Immature natural killer cell (primary cell): ENCODE measurements at regions not wholly inside any gene's neighbourhood (a gene's known extent, or its start where the extent isn't known, plus 50 kb on each side); places are given as distances from the start of the nearest gene placed in this dataset.

Experiments used
- DNase-seq, 3 donors: peaks; one replicate each; pipeline ENCODE4 v3.0.0; 2022; ENCODE audit warnings: mixed read lengths in 1 of 3
- H3K27ac Mint-ChIP-seq, 6 donors: one replicate each; pipeline ENCODE4 v1.8.0; 2020; ENCODE audit warnings: mixed read lengths in 6 of 6, mild to moderate bottlenecking in 5 of 6, inconsistent platforms in 4 of 6, moderate library complexity in 3 of 6
- H3K27me3 Mint-ChIP-seq, 3 donors: one replicate each; pipeline ENCODE4 v1.8.0; 2020 to 2021; ENCODE audit warnings: low read depth in 3 of 3, mild to moderate bottlenecking in 3 of 3, mixed read lengths in 3 of 3, moderate library complexity in 3 of 3, inconsistent platforms in 1 of 3
- H3K36me3 Mint-ChIP-seq, 3 donors: one replicate each; pipeline ENCODE4 v1.8.0; 2020; ENCODE audit warnings: mixed read lengths in 3 of 3, inconsistent platforms in 2 of 3, mild to moderate bottlenecking in 2 of 3
- H3K4me1 Mint-ChIP-seq, 2 donors: one replicate each; pipeline ENCODE4 v1.8.0; 2020; ENCODE audit warnings: inconsistent platforms in 2 of 2, mild to moderate bottlenecking in 2 of 2, mixed read lengths in 2 of 2, moderate library complexity in 1 of 2
- H3K4me3 Mint-ChIP-seq, 5 donors: one replicate each; pipeline ENCODE4 v1.8.0; 2020; ENCODE audit warnings: mild to moderate bottlenecking in 5 of 5, mixed read lengths in 5 of 5, inconsistent platforms in 3 of 5, moderate library complexity in 3 of 5
- H3K9me3 Mint-ChIP-seq, 6 donors: one replicate each; pipeline ENCODE4 v1.8.0; 2020; ENCODE audit warnings: mild to moderate bottlenecking in 6 of 6, mixed read lengths in 6 of 6, inconsistent platforms in 4 of 6, moderate library complexity in 3 of 6

GRCh38 chr6:126235363-126235762 lies 104.6 kb upstream of the CENPW start:
- Mint-ChIP-seq H3K4me1 (no peaks in the 10 kb centered on the region), H3K9me3 (peaks cover 0 to 16% (median 10%) of the 10 kb centered on the region in 6 donors), H3K27me3 (no peaks in the 10 kb centered on the region), H3K4me3 (no peak overlapping the region), H3K27ac (no peak overlapping the region), H3K36me3 (peaks cover 0 to 4% (median 0%) of the 10 kb centered on the region in 3 donors)
- no peak for DNase-seq

DNA sequence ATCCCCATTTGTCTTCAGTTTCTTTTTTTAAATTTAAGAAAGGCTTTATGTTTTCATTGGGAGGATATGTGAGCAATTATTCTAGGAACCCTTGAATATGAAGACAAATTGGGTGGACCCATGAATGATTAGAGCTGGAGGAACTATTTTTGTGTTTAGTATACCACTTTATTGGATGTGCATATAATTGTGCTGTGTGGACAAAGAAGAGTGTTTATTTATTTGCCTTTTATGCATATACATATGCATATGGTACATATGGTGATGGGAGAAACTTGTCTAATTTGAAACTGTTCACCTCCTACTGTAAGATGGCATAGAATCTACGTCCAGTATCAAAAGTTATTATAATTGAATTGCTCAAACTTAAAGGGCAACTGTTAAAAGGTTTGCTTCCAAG lies 94.8 kb upstream of the CENPW start:
- Mint-ChIP-seq H3K27me3 (no peaks in the 10 kb centered on the region), H3K4me3 (no peak overlapping the region), H3K27ac (no peak overlapping the region)

GRCh38 chr6:126252154-126252553 lies 87.8 kb upstream of the CENPW start:
- H3K4me3 Mint-ChIP-seq, result no peak overlapping the region
- H3K36me3 Mint-ChIP-seq, result no peaks in the 10 kb centered on the region
- H3K4me1 Mint-ChIP-seq, result no peaks in the 10 kb centered on the region
- peaks cover 0 to 2% (median 0%) of the 10 kb centered on the region in 3 donors for H3K27me3 Mint-ChIP-seq
- no peak overlapping the region for H3K27ac Mint-ChIP-seq
- no peak for DNase-seq
- H3K9me3 Mint-ChIP-seq, result peaks cover 2 to 11% (median 4%) of the 10 kb centered on the region in 6 donors

More for the DNA sequence above, 94.8 kb upstream of the CENPW start:
- H3K36me3 Mint-ChIP-seq, result no peaks in the 10 kb centered on the region
- H3K4me1 Mint-ChIP-seq, result no peaks in the 10 kb centered on the region
- no peak for DNase-seq
- H3K9me3 Mint-ChIP-seq, result peaks cover 3 to 12% (median 8%) of the 10 kb centered on the region in 6 donors

DNA sequence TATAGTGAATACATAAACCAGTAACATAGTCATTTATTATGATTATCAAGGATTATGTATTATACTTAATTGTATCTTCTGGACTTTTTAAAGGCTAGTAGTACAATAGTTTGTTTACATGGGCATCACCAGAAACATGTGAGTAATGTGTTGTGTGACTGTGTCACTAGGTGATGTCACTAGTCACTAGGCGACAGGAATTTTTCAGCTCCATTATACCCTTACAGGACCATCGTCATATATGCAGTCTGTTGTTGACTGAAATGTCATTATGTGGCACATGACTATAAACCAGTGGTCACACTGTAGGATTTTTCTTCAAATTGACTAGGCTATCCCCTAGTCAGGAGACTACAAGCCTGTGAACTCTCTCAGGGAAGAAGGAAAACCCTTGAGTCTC lies 86.5 kb upstream of the CENPW start:
- no peak overlapping the region for H3K4me3 Mint-ChIP-seq
- peaks cover 0 to 2% (median 0%) of the 10 kb centered on the region in 3 donors for H3K27me3 Mint-ChIP-seq
- no peaks in the 10 kb centered on the region for H3K4me1 Mint-ChIP-seq
- peaks cover 3 to 11% (median 7%) of the 10 kb centered on the region in 6 donors for H3K9me3 Mint-ChIP-seq
- H3K27ac Mint-ChIP-seq, result no peak overlapping the region
- DNase-seq, result no peak
- H3K36me3 Mint-ChIP-seq, result no peaks in the 10 kb centered on the region

GRCh38 chr6:126258150-126258549 lies 81.8 kb upstream of the CENPW start:
- no peak for DNase-seq
- Mint-ChIP-seq H3K36me3 (peaks cover 0 to 13% (median 0%) of the 10 kb centered on the region in 3 donors), H3K9me3 (peaks cover 9 to 46% (median 31%) of the 10 kb centered on the region in 6 donors), H3K27me3 (peaks cover 0 to 2% (median 0%) of the 10 kb centered on the region in 3 donors), H3K4me1 (no peaks in the 10 kb centered on the region), H3K27ac (no peak overlapping the region), H3K4me3 (no peak overlapping the region)

GRCh38 chr6:126261792-126262421 lies 78.0 kb upstream of the CENPW start:
- H3K4me1 Mint-ChIP-seq, result no peaks in the 10 kb centered on the region
- no peak overlapping the region for H3K4me3 Mint-ChIP-seq
- H3K27ac Mint-ChIP-seq, result no peak overlapping the region
- no peaks in the 10 kb centered on the region for H3K27me3 Mint-ChIP-seq
- H3K36me3 Mint-ChIP-seq, result peaks cover 0 to 13% (median 0%) of the 10 kb centered on the region in 3 donors
- peaks cover 9 to 41% (median 28%) of the 10 kb centered on the region in 6 donors for H3K9me3 Mint-ChIP-seq
- no peak for DNase-seq

- Mint-ChIP-seq H3K4me1 (no peaks in the 10 kb centered on the region), H3K27ac (no peak overlapping the region), H3K9me3 (peaks cover 8 to 43% (median 23%) of the 10 kb centered on the region in 6 donors), H3K36me3 (peaks cover 0 to 13% (median 0%) of the 10 kb centered on the region in 3 donors), H3K4me3 (no peak overlapping the region), H3K27me3 (no peaks in the 10 kb centered on the region)
- DNase-seq, result no peak
Observed at GRCh38 chr6:126264265-126264664, 75.7 kb upstream of the CENPW start.

DNA sequence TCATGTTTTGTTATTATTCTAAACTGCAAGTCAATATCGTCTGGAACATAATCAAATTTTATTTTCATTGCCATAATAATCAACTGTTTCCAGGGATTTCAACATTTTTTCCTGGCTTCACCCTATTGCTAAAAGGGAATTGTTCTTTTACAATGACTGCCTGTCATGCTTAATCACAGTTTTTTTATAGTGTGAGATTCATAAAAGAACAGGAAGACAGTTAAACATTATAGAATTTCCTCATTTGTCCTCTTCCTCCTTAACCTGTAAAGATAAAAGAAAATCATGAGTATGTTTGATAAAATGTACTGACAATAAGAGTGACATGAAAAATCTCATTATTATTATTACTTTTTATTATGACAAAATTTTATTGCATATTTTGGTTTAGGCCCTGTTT lies 73.3 kb upstream of the CENPW start:
- no peak overlapping the region for H3K4me3 Mint-ChIP-seq
- no peaks in the 10 kb centered on the region for H3K27me3 Mint-ChIP-seq
- H3K36me3 Mint-ChIP-seq, result peaks cover 0 to under 1% (median 0%) of the 10 kb centered on the region in 3 donors
- H3K9me3 Mint-ChIP-seq, result peaks cover 3 to 19% (median 7%) of the 10 kb centered on the region in 6 donors
- DNase-seq, result no peak
- no peak overlapping the region for H3K27ac Mint-ChIP-seq
- H3K4me1 Mint-ChIP-seq, result no peaks in the 10 kb centered on the region

GRCh38 chr6:126267626-126268025 lies 72.3 kb upstream of the CENPW start:
- Mint-ChIP-seq H3K4me1 (no peaks in the 10 kb centered on the region), H3K27ac (no peak overlapping the region), H3K27me3 (no peaks in the 10 kb centered on the region), H3K9me3 (peaks cover 0 to 10% (median 4%) of the 10 kb centered on the region in 6 donors), H3K36me3 (no peaks in the 10 kb centered on the region), H3K4me3 (no peak overlapping the region)
- DNase-seq, result no peak

DNA sequence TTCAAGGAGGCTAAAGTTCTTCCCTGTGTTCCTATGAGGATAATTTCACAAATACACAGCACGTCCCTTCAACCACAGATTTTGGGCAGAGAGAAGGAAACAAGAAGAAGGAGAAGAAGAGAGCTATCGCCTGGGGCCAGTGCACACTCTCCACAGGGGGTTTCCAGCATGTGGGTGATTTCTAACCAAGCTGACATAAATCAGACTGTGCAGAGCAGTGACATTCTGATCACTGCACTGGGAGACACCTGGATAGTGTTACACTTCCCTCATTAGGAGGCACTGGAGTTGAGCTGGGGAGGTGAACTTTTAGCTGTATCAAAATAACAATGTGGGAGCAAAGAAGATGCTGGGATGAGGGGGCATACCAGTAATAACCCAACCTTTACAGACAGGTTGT lies 71.8 kb upstream of the CENPW start:
- Mint-ChIP-seq H3K4me1 (no peaks in the 10 kb centered on the region), H3K9me3 (peaks cover 0 to 6% (median 3%) of the 10 kb centered on the region in 6 donors), H3K36me3 (no peaks in the 10 kb centered on the region), H3K27me3 (no peaks in the 10 kb centered on the region), H3K27ac (no peak overlapping the region), H3K4me3 (no peak overlapping the region)
- no peak for DNase-seq

DNA sequence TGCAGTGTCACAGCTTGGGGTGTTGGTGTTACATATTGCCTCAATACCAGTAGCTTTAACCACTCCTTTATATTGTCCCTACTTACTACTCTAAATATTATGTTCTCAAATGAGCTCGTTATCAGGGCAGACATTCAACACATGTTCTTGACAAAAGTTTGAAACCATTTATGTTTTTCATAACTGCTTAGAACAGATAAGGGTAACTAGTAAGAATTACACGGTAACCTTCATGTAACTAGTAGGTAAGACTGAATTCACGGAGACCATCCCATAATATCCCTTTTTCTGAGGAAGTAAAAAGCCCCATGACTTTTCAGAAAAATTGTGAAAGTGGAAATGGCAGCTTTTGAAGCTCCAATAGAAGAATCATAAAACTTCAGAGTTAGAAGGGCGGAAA lies 59.6 kb upstream of the CENPW start:
- Mint-ChIP-seq H3K9me3 (peaks cover 3 to 8% (median 6%) of the 10 kb centered on the region in 6 donors), H3K4me3 (no peak overlapping the region), H3K4me1 (no peaks in the 10 kb centered on the region), H3K27ac (no peak overlapping the region), H3K36me3 (no peaks in the 10 kb centered on the region), H3K27me3 (peaks cover 0 to 2% (median 0%) of the 10 kb centered on the region in 3 donors)
- no peak for DNase-seq

DNA sequence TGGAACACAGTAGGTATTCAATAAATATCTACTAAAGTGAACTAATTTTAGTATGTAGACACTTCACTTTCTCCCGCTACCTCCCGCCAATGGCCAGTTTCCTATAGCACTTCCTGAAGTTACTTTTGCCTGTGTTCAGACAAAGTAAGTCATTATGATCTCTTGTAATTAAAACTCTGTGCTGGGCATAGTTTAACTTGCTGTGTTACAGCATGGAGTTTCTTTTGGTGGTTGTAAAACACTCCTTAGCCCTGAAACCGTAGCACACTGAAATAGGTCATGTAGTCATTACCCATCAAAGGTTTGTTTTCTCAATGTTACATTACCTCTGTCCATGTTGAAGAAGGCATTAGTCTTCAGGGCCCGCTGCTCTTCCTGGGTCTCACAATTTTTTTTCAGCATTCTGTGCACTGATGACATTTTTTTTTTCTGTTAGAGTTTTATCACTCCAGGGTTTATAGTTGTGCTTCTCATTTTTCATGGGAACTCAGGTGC lies 54.0 kb upstream of the CENPW start:
- Mint-ChIP-seq H3K27me3 (peaks cover 0 to 3% (median 2%) of the 10 kb centered on the region in 3 donors), H3K36me3 (no peaks in the 10 kb centered on the region), H3K4me1 (no peaks in the 10 kb centered on the region), H3K27ac (no peak overlapping the region), H3K9me3 (peaks cover 4 to 13% (median 7%) of the 10 kb centered on the region in 6 donors), H3K4me3 (no peak overlapping the region)
- no peak for DNase-seq
